ENCODE measurements at regions not wholly inside any gene's neighbourhood (a gene's known extent, or its start where the extent isn't known, plus 50 kb on each side); places are given as distances from the start of the nearest gene placed in this dataset.

DNA sequence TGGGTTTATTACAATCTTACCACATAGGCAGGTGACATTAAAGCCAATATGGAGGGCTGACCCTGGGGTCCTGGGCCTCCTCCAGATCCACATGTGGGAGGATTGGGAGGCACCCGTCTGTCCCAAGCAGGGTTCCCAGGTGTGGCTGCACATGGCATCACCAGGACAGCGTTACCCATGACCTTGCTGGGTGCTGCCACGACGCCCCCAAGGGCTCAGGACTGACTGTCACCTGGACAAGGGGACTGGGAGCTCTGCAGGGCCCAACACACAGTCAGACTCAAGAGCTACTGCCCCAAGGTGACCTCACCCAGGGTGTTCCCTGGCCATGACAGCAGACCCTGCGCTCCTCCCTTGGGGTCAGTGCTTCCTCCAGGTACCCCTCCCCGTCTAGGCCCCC is 437.4 kb upstream of the MYT1L start:
- DNase-seq (ENCODE audit: low read depth, low spot score) = no peak

DNA sequence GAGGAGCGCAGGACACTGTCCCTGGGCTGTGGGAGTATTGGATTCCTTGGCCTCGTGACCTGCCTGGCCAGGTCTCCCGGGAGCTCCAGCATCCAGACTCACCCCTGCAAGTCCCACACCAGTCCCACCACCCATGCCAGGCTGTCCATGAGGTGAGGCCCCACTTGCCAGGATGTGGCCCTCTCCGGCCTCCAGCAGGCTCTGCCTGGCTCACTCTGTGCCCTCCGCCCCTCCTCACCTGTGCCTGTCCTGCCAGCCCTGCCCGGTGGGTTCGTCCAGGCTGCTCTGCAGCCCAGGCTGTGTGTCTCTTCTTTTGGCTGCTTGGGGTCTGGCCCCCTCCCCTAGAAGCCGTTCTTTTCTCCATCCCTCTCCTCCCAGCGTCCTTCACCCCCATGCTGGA is 436.8 kb upstream of the MYT1L start:
- DNase-seq (ENCODE audit: low read depth, low spot score) = no peak

DNA sequence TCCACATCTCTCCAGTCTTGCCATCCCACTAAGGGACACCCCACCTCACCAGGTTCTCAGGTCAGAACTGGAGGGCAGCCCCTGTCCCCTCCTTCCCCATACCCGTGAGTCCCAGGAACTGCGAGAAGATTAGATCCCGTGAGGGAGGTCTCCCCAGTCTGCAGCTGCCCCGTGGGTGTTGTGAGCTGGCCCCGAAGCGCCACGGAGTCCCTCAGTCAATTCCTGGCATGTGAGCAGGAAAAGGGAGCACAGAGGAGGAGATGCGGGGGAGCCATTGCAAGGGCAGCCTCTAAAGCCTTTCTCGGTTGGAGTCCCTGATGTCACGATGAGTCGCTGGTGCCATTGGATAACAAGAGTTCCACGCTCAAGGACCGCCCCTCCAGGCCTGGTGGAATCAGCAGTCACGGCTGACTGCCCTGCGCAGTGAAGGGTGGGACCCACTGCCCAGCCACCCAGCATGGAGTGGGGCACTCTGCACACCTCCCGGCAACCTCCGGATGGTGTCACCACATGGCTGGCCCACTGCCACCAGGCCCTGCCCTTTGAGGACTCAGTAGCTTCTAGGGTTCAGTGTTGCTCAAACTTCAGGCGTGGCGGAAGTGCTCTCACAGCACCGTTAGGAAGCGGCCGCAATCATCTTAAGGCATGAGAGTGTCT is 434.9 kb upstream of the MYT1L start:
- no peak for DNase-seq (ENCODE audit: low read depth, low spot score)

DNA sequence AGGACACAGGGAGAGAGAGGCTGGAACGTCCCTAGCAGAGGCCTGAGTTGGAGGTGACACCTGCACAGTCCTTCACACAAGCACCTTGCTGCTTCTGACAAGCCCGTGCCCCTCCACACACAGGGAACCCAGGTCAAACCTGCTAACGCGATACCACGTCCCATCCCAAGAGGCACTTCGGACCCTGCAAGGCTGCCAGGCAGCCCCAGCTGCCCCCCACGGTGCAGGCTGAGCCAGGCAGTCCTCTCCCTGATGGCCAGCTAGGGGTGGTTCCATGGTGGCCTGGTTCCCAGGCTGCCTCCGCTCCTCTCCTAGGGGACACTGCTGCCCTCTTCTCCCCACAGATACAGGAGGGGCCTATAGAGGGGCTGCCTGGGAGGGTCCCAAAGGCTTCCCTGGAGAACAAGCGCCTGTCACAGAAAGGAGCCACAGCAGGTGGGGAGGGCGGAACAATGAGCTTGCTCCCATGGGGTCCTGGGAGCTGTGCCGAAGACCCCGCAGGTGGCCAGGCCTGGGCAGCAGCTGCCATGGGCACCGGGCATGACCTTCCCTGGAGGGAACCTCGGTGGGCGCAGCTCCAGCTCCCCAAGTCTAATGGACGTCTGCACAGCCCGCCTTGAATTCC is 434.2 kb upstream of the MYT1L start:
- DNase-seq (ENCODE audit: low read depth, low spot score) = no peak

DNA sequence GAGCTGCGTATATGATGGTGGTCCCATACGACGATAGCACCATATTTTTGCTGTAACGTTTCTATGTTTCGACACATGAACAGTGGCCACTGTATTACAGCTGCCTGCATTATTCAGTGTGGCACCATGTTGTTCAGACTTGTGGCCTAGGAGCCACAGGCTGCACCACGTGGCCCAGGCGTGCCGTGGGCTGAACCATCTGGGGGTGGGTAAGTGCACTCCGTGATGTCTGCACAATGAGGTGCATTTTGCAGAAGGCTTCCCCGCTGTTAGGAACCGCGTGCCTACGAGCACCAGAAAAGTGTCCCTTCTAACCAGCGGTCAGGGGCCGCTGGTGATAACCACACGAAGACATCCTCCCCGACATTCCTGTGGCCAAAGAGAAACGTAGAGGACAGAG is 433.7 kb upstream of the MYT1L start:
- DNase-seq (ENCODE audit: low read depth, low spot score) = no peak

DNA sequence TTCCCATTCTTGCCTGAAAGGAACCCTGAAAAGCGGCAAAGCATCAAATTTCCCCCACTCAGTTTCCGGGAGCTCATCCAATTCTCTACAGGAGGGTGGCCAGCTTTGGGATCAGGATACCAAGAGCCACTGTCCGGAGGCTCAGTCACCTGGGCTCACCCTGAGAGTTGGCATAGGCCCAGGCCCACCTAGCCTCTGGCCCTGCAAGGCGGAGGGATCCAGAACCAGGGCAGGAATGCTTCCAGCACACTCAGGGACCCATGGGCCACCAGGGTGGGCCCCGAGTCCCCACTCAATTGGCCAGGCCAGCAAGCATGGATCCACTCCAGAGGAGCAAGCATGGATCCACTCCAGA is 432.9 kb upstream of the MYT1L start:
- no peak for DNase-seq (ENCODE audit: low read depth, low spot score)

DNA sequence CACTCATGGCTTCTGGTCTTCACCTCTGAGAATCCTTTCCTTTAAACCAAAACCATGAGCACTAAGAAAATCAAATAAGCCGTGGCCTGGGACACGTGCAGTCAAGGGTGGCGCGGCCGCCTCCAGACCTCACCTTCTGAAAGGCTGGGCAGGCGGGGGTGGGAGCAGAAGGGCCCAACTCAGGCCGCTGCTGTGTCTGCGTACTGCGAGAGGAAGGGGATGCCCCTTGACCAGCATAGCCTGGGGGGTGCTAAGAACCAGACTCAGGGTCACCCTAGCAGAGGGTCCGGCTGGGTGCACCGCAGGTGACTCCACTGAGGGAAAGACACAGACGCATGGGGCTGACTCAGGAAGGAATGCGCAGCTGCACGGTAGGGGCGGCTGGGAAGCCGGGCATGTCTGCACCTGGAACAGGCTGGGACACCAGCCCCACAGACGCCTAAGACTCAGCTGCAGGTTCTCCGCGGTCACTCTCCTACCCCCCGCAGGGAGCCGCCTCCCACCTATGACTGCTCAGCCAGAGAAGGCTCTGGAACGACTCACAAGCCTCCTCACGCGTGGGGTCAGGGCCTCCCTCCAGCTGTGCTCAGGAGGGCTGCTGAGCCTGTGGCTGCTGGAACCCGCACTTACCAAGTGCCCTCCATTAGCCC is 432.4 kb upstream of the MYT1L start:
- no peak for DNase-seq (ENCODE audit: low read depth, low spot score)

DNA sequence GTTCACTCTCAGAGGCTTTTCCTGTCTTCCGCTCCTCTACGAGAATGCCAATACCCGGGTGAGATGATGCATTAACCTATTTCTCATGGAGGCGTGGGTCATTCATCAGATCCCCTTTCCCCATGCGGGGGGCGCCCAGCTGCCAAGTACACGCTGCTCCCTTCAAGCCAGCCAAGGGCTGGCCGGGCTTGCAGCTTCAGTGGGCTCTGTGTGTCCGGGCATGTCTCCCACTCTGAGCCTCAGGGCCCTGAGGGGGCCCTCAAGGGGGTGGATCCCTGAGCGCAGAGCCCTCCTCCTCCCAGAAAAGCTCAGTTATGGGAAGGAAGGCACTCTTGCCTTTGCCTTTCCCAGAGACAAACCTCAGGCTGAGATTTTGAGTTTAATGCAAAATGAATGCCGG is 431.8 kb upstream of the MYT1L start:
- no peak for DNase-seq (ENCODE audit: low read depth, low spot score)

DNA sequence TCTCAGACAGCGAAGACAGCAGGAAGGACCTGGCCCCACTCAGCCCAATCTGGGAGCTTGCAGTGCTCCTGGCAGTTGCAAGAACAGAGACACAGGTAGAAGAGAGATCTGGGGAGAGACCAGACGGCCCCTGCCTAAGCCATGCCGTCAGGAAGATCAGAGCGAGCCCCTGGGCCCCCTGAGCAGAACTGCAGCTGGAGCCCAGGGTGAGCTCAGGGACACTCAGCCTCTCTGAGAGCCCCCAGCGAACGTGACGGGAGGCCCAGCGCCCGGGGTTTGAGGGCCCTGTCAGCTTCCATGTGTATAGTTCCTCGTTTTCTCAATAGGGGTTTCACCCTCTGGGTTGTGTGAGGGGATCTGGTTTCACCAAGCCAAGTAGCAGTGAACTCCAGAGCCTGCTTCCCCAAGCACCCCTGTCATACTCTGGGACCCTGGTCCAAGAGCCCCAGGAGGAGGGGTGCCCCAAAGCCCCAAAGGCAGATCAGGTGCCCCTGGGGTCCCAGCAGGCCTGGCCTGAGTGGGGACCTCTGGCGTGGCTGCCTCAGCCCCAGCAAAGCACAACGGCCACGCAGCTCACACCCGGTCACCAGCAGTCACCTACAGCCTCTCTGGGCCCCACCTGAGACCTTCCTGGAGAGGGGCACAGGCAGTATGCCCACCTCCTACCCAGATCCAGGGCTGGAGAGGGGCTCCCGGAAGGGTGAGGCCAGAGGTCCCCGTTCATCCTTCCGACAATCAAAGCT is 431.3 kb upstream of the MYT1L start:
- no peak for DNase-seq (ENCODE audit: low read depth, low spot score)

DNA sequence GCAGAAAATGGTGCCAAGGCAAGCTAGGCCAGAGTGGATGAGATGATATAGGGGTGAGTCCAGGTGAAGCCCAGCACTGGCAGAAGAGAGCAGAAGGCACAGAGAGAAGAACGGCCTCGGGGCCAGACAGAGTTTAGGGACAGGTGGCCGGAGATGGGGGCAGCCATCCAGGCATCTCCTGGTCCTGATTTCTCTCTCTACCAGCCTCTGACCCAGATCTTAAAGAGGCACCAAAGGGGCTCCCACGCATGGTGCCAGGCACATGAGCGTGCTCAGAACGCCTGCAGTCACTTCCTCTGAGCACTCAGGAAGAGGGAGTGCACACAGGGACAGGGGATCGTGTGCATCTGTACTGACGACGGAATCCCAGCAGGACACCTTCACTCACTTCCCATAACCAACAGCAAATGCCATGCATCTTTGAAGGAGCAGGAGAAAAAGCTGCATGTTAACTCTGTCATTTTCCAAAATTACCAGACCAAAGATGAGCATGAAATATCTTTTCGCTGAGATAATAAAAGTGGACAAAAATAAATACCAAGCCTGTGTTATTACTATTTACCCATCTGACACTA is 427.8 kb upstream of the MYT1L start:
- no peak for DNase-seq (ENCODE audit: low read depth, low spot score)

DNA sequence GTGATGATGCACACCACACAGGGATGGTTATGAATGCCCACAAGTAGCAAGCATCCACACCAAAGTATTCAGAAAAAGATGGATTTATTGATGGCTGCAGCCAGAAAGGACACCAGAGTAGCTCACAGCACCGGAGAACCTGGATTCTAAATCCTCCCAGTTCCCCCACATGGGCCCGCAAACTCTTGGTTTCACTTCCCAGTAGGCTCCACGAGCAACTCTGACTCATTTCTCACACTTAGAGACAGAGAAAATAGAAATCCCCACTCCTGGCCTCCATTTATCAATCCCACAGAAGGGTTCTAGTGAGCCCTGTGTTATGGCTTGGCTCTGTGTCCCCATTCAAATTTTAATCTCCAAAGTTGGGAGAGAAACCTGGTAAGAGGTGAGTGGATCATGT is 426.7 kb upstream of the MYT1L start:
- DNase-seq (ENCODE audit: low read depth, low spot score) = no peak

DNA sequence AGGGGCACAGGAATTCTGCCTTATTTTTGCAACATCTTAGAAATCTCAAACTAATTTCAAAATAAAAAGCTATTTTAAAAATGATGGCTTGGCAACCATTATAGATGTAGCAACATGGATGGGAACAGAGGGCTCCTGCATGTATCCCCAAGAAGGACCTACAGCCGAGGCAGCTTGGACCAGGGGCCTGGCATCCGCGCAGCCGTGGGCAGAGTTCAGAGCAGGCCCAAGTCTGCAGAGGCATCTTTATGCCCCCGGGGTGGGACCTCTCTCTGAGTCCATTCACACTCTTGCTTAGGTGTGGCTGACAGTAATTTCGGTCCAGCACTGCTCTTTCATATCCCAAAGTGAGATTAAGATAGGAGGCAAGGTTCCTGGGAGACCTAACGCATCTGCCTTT is 425.8 kb upstream of the MYT1L start:
- DNase-seq (ENCODE audit: low read depth, low spot score) = no peak

DNA sequence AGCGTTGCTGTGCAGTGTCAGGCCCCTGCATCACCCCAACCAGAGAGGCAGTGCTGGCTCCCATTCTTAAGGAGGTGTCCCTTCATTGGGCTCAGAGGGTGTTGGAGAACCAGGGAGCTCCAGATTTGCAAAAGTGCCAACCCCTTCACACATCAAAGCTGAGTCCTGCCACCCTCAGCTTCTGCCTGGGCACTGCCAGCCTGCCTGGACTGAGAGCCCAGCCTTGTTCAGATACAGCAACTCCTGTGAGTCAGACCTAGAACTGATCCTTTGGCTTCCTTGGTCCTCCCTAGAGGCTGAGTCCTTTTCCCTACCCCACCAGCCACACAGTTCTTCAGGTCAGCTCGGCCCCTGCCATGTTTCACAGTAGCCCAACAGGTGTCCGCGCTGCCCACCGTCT is 424.9 kb upstream of the MYT1L start:
- DNase-seq (ENCODE audit: low read depth, low spot score) = no peak

DNA sequence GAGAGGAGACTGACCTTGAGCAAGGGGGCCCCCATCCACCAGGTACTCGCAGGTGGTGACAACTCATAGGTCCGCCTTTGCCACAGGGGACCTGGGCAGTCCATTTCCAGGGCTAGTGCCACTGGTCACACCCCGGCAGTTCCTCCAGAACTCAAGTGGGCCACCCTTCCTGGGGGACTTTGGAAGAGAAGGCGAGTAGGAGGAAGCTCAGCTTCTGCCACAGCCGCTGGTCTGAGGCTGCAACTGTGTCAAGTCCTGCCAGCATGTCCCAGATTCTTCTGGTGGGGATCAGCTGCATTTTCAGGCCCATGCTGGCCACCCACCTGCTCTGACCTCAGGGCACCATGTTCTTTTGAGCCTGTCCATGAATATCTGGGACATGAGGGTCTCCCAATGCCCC is 423.9 kb upstream of the MYT1L start:
- no peak for DNase-seq (ENCODE audit: low read depth, low spot score)

DNA sequence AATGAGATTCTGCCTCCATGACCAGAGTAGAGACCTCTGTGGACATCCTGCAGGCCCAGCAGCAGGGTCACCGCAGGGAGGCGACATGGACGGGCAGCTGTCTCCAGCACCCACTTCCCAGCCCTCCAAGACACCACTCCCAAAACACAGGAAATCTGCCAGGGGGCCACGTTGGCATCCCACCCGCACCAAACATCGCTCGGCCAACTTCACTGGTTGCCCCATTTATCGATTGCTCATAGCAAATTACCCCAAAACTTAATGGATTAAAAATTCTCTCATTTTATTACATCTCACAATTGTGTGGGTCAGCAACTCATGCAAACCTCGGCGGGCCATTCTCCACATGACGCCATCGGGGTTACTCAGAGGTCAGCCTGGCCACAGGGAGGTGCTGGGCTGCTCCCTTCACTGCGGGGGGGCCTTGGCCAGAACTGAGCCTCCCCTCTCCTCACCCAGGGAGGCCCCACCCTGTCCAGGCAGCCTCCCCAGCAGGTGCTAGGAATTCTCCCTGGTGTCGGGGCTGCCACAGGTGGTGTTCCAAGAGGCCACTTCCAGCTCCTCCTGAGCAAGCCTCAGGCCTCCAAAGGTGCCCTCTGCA is 420.7 kb upstream of the MYT1L start:
- DNase-seq (ENCODE audit: low read depth, low spot score) = no peak

DNA sequence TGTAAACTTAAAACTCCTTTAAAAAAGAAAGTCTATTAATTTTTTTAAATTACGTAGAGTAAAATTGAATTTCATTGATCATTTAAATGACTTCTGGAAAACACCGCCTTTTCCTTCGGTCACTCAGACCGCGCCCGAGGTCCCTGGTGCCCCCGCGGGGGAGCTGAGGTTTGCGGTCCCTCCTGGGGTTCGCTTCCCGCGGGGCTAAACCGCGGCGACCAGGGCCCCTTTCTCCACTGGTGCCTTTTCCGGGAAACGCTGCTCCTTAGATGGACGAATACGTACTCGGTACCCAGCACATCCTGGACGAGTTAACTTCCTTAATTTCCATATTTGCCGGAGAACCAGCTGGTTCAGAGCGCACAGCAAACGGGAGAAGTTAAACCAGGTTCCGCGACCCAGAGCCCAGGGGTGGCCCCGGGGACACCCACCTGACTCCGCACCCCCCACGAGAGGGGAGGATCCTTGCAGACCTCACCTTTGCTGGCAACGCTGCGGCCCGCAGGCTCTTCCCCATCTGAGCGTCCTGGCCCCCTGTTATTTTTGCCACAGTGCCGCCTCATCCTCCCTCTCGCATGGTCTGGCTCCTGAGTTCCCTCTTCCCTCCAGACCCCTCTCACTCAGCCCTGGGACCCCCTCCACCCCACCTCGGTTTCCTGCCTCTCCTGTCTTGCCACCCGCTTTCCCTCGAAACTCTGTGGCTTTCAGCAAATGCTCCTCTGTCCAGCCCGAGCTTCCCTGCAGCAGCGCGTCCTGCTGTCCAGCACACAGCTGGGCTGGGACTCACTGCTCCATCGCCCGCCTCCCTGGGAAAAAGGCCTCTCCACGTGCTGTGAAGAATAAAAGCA is 420.0 kb upstream of the MYT1L start:
- DNase-seq (ENCODE audit: low read depth, low spot score) = no peak

DNA sequence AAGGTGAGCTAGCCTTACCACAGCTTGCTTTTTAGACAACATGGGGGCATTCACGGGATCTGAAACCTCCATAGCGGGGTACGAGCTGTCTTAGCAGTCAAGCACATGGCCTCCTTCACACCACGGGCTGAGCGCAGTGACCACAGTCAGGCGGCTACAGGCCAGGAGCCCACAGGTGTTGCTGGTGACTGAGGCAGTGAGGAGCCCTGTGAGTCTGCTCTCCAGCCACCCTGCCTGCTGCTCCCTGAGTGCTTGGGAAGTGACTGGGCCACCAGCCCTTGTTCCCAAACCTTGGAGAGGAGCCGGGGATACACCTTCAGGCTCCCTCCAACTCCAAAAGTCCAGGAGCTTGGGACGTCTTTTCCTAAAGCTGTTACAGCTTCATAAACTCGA is 418.1 kb upstream of the MYT1L start:
- no peak for DNase-seq (ENCODE audit: low read depth, low spot score)

DNA sequence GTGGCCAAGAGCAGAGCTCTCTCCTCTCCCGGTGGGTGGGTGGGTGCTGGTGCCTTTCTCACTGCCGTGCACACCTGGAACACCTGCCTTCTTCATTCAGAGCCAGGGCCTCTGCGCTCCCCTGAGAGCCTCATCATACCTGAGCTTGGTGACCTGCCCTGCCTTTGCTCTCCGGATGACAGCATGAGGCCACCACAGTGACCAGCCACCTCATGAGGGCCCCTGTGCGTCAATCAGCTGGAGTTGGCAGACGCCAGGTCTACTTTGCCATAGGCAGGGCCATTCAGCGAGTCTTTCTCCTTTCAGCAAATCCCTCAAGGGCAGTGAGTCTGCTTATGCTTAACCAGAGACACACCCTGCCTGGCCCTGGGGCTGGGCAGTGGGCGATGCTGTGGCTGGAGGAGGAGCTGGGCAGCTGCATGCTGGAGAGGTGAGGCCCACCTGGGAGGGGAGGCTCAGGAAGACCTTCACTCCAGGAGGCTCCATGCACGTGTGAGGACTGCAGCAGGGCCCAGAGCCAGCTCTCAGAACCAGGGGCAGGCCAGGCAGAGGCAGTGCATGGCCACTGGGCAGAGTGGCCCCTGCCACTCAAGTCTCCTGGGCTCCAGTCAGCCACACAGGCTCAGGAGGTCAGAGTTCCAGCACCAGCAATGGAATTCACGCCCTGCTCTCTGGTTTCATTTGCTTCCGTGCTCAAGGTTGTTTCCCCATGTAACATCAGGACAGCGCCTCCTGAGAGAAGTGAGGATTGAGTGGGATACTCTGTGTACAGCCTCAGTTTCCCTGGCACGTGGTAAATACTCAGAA is 417.5 kb upstream of the MYT1L start:
- DNase-seq (ENCODE audit: low read depth, low spot score) = no peak

DNA sequence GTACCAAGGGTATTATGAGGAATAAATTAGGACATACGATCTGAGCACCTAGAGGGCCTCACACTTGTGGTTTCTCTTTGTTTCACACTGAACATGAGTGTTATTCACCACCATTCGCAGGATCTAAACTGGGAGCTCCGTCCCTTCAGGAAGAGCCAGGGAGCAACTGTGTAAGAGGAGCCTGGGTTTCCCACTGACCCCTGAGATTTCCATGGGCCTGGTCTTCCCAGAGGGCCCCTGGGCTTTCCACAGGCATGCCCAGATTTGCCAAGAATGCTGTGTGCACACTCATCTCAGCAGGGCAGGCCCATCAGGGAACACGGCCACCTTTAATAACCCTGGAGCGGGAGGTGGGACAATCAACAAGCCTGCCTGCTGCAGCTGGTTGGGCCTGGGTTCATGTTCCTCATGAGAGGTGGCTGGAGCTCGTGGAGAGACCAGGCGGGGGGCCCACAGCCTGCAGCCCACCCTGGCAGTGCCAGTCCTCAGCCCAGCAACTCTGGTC is 416.8 kb upstream of the MYT1L start:
- no peak for DNase-seq (ENCODE audit: low read depth, low spot score)

DNA sequence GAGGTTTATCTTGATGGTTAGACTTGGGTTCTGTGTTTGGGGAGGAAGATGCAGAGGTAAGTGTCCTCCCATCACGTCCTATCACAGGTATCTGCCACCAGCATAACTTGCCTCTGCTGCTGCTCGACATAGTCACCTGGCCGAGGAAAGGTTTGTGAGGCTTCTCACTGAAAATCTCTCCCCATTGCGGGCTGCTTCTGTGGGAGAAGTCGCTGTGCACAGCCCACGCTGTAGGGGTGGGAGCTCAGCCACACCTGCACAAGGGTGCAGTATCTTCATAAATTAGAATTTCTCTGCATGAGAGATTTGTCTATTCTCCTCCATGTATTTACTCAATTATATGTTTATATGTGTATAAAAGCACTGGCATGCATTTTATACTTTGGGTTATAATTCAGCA is 415.7 kb upstream of the MYT1L start:
- DNase-seq (ENCODE audit: low read depth, low spot score) = no peak

Data from astrocyte of the hippocampus (primary cell).